ENCODE measurements at regions not wholly inside any gene's neighbourhood (a gene's known extent, or its start where the extent isn't known, plus 50 kb on each side); places are given as distances from the start of the nearest gene placed in this dataset.
A peak's percentile ranks its signal among the peaks of the same experiment; 100 is the strongest.
"Not testable (repeated sequence)": the region's sequence is repeated elsewhere in the genome, so short reads cannot be mapped to it uniquely, and the experiment has no call there.

DNA sequence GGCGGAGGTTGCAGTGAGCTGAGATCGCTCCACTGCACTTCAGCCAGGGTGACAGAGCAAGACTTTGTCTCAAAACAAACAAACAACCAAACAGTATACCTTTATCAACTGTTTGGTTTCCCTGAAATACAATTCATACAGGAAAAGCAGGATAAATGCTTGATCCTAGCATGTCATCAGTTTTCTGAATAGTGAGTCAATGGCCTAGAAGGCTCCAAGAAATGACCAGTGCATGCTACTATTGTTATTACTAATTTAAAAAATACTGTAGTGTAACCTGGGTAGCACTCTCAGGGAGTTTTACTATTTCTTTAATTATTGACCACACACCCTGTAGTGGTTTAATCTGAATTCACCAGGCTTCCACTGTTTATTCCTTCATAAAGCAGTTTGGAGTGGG is 101.0 kb upstream of the PTPN3 start:
- DNase-seq, result no peak

DNA sequence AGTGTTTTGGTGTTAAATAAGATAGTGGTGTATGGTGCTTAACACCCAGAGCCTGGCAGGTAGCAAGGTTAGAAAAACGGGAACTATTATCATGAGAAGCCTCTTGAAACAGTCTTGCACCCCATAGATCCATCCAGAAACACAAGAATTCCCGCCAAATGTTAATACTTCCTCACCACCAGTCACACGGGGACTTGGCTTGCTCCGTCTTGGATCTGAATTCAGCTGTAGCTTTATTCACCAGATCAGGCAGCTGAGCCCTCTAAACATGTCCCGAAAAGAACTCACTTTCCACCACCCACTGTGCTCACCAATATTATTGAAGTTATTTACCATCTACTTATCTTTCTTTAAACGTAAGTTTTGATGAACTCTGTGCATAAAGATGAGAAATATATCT is 101.6 kb upstream of the PTPN3 start:
- DNase-seq, result no peak

DNA sequence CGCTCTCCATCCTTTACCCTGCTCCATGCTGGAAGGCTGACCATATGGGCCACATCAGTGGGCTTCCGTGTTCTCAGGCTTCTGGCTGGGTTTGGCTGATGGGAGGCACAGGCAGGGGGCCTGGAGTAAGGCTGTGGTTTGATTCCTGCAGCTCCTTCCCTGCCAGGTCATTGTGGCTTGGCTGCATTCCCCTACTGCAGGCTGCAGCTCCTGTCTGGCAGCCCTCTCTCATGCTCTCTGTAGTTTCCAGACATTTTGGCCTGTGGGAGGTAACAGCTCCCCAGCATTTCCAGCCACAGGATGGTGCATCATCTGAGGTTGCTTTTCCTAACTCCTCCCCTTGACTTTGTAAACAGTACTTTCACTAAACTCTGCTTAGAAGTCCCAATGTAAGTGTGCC is 102.0 kb upstream of the PTPN3 start:
- peak in 1 of 14 donors; percentile 15 for DNase-seq

DNA sequence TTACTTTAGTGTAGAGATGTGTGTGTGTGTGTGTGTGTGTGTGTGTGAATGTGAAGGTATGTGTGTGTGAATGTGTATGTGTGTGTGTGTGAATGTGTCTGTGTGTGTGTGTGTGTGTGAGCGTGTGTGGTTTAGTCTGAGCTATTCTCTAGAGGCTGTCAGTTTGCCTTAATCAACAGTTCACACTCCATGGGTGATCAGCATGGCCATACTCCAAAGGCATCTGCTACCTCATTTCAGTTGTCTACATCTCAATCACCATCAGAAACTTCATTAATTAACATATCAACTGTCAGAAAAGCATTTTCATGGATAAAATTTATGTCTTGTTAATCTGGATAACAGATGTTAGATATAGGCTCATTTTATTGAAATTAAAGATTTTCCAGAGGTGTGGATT is 103.1 kb upstream of the PTPN3 start:
- DNase-seq, result no peak

DNA sequence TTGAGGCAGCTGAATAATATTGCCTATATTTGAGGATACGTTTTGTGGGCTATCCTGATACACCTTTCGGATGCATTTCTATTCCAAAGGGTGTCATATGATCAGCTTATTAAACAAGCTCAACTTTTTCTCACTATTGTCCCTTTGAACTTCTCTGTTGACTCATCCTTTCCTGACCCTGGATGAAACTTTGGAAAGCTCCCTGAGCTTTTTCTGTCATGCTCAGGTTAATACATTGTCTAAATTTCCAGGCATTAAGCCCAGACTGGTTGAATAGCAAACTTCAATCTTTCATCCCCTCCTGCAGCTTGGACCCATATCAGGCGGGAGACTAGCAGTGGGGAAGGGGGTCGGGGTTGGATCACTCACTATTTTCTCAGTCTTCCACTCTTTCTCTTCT is 104.9 kb upstream of the PTPN3 start:
- peak in 1 of 14 donors; percentile 13 for DNase-seq

DNA sequence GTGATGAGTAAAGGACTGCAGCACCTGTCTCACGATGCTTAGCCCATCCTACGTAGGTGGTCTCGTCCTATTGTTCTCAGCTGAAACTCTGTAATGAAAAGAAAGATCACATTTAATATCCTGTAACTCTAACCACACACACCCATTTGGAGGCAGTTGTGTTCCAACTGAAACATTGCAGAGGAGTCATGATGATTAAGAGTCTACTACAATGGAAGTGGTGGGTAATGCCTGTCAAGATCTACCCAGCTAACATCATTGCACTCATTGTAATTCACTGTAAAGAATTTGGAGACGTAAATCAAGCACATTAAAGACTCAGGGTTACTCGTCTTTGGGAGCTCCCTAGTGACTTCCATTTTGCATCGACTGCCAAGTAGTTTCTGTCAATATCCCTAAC is 106.0 kb upstream of the PTPN3 start:
- no peak for DNase-seq

DNA sequence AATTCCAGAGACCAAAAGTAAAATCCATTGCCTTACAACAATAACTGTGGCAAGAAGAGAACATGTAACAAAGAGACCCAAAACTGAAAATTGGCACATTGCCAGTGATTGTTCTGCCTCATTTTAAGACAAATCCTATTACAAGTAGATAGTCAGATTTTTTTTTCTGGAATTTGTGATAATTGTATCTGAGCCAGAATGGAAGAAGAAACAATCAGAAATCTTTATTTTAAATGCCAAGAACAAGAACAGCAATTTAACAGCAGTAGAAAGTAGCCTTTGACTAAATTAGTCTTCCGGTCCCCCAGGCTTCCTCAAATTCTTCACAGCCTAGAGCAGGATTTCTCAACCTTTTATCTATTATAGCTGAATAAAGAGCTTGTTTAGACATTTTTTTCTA is 106.7 kb upstream of the PTPN3 start:
- DNase-seq, result no peak

DNA sequence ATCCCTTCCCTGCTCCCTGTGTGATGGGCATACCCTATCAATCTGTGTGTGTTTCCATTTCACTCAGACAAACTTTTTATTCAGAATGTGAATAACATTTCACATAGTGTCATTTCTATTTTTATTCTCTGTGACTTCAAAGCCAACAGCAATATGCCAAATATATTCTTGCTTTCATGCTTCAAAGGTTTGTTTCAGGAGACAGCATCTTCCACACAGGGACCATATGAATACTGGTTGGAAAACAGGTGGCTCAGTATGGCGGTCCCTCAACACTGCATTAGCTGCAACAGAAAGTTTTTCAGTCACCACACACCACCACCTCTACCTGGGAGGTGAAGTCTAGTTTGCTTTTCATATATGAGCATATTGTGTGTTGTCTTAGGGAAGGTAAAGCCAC is 111.0 kb upstream of the PTPN3 start:
- no peak for DNase-seq

DNA sequence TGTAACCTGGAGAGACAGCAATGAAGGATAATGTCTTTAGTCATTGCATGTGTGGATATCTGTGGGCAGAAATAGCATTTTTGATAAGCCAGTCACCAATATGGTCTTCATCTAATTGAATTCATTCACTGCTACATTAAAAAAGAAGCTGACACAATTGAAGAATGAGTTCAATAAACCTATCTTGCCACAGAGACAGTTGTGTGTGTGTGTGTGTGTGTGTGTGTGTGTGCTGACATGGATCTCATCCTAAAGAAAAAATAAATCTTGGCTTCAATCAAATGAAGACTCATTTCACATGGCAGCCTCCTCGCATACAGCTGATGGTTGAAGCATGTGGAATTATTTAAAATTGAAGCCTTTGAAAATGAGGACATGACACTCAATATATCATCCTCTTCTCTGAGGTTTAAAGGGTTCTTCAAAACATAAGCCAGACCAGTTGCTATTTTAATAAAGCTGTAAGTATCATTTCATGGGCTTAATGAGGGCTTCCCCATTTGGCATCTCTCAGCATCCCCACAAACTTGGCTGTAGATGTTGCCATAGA is 118.5 kb upstream of the PTPN3 start:
- DNase-seq, result no peak

DNA sequence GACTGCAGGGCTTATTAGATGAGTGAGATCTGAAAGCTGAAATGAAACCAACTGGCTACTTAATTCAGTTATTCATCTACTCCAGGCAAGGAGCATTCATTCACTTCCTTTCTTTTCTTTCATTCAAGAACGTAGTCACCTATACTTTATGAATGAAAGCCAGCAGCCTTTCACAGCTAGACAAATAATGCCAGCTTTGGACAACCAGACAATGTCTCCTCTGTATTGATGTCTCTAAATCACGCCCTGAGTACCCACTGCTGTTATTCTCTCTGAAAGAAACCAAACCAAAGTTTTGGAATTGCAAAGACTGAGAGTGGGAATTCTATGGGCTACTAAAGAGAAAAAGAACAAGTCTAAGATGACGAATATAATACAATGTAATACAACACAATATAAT is 121.2 kb upstream of the PTPN3 start:
- DNase-seq, result no peak

DNA sequence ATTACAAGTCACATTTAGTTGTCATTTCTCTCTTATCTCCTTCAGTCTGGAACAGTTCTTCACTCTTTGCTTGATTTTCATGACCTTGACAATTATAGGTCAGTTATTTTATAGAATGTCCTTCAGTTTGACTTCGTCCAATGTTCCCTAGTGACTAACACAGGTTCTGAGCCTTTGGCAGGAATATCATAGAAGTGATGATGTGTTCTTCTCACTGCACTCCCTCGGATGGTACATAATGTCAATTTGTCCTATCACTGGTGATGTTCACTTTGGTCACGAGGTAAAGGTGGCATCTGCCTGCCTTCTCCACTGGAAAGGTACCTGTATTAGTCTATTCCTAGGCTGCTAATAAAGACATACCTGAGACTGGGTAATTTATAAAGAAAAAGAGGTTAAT is 126.0 kb upstream of the PTPN3 start:
- no peak for DNase-seq

DNA sequence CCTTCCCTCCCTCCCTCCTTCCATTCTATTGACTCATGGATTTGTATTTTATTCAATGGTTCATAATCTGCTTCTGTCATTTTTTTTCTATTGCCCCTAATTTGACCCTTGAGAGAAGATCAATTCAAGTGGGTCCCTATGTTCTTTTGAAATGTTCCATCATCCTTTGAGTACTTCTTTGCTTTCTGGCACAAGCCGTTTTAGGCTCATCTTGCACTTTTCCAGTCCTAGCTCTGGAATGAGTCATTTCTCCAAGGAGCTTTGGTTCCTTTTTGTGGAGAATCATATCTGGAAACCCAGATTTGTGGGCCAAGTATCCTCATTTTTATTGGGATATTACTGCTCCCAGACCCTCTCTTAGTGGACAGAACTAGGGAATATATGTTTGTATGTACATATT is 126.8 kb upstream of the PTPN3 start:
- no peak for DNase-seq

DNA sequence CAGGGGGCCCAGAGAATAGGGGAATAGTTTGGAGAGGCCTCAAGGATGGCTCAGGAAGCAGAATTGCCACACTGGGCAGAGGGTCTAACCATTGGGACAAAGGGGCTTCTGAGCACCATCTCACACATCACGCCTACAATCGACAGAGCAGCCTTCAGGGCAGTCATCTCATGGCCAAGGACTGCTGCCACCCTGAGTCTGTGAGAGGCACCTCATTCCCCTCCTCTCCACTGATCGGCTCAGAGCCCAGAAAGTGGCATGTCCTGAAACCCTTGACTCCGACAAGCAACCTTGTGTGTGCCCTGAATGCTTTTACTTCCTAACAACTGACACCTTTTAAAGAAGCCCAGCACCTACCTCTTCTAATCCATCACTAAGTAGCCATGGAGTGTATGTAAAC is 128.9 kb upstream of the PTPN3 start:
- no peak for DNase-seq

DNA sequence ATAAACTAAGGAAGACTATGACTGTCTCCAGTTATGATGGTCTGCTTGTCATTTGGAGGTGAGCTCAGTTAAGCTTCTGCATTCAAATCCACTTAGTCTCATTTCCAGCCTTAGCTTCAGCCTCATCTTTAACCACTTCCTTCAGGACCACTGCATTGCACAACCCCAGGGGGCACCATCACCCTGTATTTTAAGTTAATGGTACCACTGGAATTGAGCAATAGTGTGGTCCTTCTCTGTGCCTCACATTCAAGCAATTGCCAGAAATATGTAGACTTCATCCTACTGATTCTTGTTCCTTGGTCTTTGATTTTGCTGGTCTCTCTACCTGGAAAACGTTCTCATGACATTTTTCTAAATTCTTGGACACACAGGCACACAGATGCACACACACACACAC is 131.5 kb upstream of the PTPN3 start:
- no peak for DNase-seq

DNA sequence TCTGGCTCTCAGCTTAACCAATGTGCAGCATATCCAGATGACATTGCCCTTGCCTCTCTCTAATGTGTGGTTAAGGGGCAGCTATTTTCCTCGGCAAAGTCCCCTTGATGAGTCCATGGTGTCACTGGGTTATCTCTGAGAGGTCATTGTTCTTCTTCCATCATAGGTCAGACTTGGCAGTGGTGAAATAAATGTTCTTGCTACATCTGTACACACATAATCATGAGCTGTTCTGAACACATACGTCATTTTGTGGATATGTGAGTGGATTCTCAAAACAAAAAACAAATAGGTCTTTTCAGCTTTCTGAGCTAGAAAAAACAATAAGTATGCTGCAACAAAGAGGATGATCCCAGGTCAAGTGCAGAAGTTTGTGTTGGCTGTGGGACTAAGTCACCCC is 134.7 kb upstream of the PTPN3 start:
- DNase-seq, result peak in 4 of 14 donors; percentile 5 to 67 (median 24)

DNA sequence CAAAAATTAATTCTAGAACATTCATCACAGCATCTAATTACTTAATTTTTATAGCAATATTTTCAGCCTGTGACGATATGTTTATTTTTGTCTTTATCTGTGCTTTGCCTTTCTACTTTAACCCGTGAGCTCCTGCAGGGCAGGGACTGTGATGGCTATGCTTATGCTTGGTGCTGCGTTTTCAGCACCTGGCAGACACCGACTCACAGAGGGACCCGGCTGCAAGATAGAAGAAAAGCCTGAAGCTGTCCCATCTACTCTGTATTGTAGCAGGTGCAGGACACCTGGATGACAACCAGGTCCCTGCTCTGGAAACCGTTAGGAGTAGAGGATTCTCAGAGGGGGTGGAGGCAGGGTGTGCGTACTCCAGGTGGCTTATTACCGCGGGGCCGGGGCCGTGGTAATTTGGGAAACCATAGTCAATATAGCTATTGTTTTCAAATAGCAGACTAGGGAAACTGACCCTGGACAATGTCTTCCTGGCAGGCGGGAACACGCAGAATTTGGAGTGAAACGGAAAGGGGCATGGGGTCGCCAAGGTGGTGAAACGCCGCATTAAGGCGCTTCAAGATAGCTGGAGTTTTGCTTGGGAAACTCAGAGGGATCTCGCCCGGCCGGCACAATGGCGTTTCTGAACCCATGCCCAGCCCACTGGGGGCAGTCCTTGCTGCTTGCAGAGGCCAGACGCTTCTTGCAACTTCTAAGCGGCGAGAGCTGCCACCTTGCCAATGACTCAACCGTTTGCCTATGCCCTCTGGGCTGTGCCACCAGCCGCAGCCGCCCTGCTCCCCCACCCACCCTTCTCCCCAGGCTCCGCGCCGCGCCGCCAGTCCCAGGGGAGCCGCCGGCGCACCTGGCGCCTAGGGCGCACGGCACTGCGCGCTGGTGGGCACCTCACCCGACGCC is 140.1 kb upstream of the PALM2AKAP2 start:
- DNase-seq, result peak in 9 of 14 donors; percentile 25 to 77 (median 52)

DNA sequence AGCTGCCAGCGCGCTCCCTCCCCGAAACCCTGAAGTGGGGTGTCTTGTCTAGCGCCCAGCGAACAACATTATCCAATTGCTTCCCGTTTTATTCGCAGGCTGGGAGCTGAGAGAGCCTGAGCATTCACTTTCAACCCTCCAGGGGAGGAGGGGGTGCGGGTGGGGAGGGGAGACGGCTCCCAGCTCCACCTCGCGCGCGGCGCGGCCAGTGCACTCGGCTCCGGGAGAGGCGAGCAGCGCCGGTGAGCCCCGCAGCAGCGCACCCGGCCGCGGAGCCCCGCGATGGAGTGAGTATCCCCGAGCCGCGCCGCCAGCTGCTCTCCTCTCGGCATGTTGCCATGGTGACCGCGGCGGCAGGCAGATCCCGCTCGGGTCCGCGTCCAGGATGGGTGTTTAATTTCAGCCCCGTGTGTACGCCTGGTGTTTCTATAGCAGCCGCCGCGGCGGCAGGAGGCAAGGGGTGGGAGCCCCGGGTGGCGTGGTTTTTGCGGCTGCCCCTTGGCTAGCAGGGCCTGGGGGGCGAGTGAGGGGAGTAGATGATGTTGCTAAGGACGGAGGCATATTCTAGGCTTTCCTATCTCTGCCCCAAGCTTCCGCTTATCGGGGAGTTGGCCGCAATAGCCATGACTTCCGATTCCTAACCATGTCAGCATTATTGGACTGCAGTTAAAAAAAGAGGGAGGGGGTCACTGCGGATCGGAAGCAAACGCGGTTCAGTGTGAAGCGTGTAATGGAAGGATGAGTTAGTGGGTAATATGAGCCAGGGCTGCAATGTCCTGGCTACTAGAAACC is 139.2 kb upstream of the PALM2AKAP2 start:
- DNase-seq, result peak in 9 of 14 donors; percentile 4 to 77 (median 54)

DNA sequence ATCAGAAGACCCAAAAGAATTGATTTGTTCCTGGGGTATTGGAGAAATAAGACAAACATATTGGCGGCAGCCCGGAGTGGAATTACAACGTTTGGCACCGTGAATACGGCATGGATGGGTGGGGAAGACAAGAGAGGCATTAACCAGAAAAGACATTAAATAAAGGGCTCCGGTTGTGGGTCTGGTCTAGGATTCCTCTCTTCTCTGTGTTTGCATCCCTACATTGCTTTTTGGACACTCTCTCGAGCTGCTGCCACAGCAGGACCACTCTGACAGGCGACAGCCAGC is 138.7 kb upstream of the PALM2AKAP2 start:
- peak in 2 of 14 donors; percentile 47 to 48 for DNase-seq

DNA sequence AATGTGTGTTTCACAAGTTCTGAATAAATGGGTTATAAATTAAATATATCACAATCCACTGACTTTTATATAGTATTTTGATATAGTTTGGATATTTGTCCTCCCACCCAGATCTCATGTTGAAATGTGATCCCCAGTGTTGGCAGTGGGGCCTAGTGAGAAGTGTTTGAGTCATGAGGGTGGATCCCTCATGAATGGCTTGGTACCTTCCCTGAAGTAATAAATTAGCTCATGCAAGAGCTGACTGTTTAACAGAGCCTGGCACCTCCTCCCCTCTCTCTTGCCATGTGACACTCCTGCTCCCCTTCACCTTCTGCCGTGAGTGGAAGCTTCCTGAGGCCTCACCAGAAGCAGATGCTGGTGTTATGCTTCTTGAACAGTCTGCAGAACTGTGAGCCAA is 127.9 kb upstream of the PALM2AKAP2 start:
- no peak for DNase-seq

DNA sequence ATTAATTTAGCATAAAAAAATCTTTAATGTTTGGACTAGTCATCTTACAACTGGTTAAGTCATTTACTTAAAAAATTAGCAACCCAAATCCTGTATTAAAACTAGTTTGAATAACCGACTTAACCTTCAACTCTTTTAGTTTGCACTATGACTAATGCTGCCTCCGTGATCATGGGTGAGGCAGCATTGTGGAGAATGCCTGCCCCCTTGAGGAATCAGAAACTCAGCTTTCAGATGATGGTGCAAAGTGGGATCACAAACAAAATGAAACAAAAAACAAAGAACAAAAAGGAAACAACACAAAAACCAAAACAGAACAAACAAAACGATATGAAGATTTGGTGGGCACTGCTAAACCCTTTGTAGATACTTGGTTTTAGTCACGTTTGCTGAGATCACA is 127.0 kb upstream of the PALM2AKAP2 start:
- DNase-seq, result peak in 1 of 14 donors; percentile 2

DNA sequence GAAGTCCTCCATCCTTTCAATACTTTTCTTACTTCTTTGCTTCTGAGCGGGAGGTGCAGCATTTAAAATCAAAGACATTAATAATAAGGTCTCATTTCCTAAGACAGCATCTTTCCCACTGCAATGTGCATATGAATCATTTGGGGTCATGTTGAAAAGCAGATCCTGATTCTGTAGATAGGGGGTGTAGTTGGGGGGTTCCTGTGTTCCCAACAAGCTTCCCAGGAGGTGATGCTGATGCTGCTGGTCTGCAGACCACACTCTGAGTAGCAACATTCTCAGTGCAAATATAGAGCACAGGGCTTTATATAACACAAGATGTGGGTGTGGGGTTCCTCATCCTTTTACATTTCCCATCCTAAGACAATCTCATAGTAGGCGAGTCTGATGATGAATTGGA is 126.5 kb upstream of the PALM2AKAP2 start:
- DNase-seq, result no peak

DNA sequence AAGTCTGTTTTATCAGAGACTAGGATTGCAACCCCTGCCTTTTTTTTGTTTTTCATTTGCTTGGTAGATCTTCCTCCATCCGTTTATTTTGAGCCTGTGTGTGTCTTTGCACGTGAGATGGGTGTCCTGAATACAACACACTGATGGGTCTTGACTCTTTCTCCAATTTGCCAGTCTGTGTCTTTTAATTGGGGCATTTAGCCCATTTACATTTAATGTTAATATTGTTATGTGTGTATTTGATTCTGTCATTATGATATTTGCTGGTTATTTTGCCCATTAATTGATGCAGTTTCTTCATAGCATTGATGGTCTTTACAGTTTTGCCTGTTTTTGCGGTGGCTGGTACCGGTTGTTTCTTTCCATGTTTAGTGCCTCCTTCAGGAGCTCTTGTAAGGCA is 116.0 kb upstream of the PALM2AKAP2 start:
- not testable (repeated sequence) for DNase-seq

DNA sequence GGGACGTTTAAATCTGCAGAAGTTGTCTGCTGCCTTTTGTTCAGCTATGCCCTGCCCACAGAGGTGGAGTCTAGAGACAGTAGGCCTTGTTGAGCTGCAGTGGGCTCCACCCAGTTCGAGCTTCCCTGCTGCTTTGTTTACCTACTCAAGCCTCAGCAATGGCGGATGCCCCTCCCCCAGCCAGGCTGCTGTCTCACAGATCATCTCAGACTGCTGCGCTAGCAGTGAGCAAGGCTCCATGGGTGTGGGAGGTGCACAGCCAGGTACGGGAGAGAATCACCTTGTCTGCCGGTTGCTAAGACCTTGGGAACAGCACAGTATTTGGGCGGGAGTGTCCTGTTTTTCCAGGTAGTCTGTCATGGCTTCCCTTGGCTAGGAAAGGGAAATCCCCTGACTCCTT is 114.3 kb upstream of the PALM2AKAP2 start:
- peak in 3 of 14 donors; percentile 3 to 50 (median 18) for DNase-seq

DNA sequence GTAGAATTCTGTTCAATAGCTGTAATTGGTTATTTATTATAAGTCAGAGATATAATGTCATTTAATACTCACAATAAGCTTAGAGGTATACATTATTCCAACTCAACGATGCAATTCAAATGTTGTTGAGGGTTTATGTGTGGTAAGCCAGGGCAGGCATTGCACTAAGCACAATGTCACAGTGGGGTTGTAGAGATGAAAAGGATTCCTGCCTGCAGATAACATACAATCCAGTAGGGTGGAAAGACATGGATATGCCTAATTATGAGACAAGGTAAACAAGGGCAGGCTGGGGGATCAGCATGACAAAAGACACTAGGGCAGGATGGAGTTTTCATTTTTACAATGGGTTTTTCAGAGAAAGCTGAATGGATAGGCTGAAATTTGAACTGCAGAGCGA is 98.7 kb upstream of the PALM2AKAP2 start:
- no peak for DNase-seq
